ENCODE measurements at regions not wholly inside any gene's neighbourhood (a gene's known extent, or its start where the extent isn't known, plus 50 kb on each side); places are given as distances from the start of the nearest gene placed in this dataset.
A peak's percentile ranks its signal among the peaks of the same experiment; 100 is the strongest.

- DNase-seq = no peak
These were observed 56.0 kb upstream of the CTXND1 start for GRCh38 chr15:80308002-80308401.

GRCh38 chr15:80309769-80310384, 57.9 kb upstream of the CTXND1 start:
- DNase-seq = no peak

- DNase-seq = no peak
These were observed 58.8 kb upstream of the CTXND1 start for GRCh38 chr15:80310776-80311175.

- no peak for DNase-seq
These were observed 63.4 kb upstream of the CTXND1 start for GRCh38 chr15:80315289-80315987.

- DNase-seq = peak; percentile 85
These were observed 65.6 kb upstream of the CTXND1 start for GRCh38 chr15:80317389-80318182.

- no peak for DNase-seq
These were observed 69.8 kb upstream of the CTXND1 start for GRCh38 chr15:80321853-80322252.

GRCh38 chr15:80323285-80323684, 71.3 kb upstream of the CTXND1 start:
- no peak for DNase-seq

- no peak for DNase-seq
These were observed 72.6 kb upstream of the CTXND1 start for GRCh38 chr15:80324545-80325080.

GRCh38 chr15:80325206-80325605, 73.2 kb upstream of the CTXND1 start:
- peak; percentile 38 for DNase-seq

GRCh38 chr15:80326270-80326669, 74.3 kb upstream of the CTXND1 start:
- DNase-seq = no peak

- DNase-seq = peak; percentile 62
These were observed 75.7 kb upstream of the ARNT2 start for GRCh38 chr15:80328496-80328895.

- DNase-seq = no peak
These were observed 72.2 kb upstream of the ARNT2 start for GRCh38 chr15:80331886-80332406.

- DNase-seq = peak; percentile 41
These were observed 70.9 kb upstream of the ARNT2 start for GRCh38 chr15:80333261-80333660.

GRCh38 chr15:80334521-80334920, 69.7 kb upstream of the ARNT2 start:
- no peak for DNase-seq

- DNase-seq = no peak
These were observed 64.6 kb upstream of the ARNT2 start for GRCh38 chr15:80339601-80340000.

- no peak for DNase-seq
These were observed 62.0 kb upstream of the ARNT2 start for GRCh38 chr15:80342148-80342547.

- DNase-seq = peak; percentile 48
These were observed 60.6 kb upstream of the ARNT2 start for GRCh38 chr15:80343554-80343992.

- DNase-seq = no peak
These were observed 53.1 kb upstream of the ARNT2 start for GRCh38 chr15:80350941-80351610.
